ENCODE measurements at regions not wholly inside any gene's neighbourhood (a gene's known extent, or its start where the extent isn't known, plus 50 kb on each side); places are given as distances from the start of the nearest gene placed in this dataset.

GRCh38 chr13:40101708-40102359 lies 446.4 kb downstream of the COG6 start:
- TF ChIP-seq CTCF (IDR thresholded peaks at IDR 0.05) (no peak), POLR2A (IDR thresholded peaks at IDR 0.05) (no peak)
- no peak overlapping the region for H3K4me3 ChIP-seq
- H3K9me3 ChIP-seq = no peaks in the 10 kb centered on the region
- DNase-seq = no peak
- peaks cover 0 to 4% (median 0%) of the 10 kb centered on the region in 4 donors for H3K4me1 ChIP-seq
- H3K27me3 ChIP-seq = no peaks in the 10 kb centered on the region
- H3K27ac ChIP-seq = no peak overlapping the region
- no peaks in the 10 kb centered on the region for H3K36me3 ChIP-seq

- Histone ChIP-seq H3K27me3 (no peaks in the 10 kb centered on the region), H3K4me3 (no peak overlapping the region), H3K9me3 (no peaks in the 10 kb centered on the region), H3K36me3 (no peaks in the 10 kb centered on the region), H3K27ac (no peak overlapping the region), H3K4me1 (peaks cover 0 to 4% (median 0%) of the 10 kb centered on the region in 4 donors)
- DNase-seq = no peak
- TF ChIP-seq CTCF (IDR thresholded peaks at IDR 0.05) (no peak), POLR2A (IDR thresholded peaks at IDR 0.05) (no peak)
These were observed 446.9 kb downstream of the COG6 start for GRCh38 chr13:40102360-40102727.

- no peaks in the 10 kb centered on the region for H3K36me3 ChIP-seq
- TF ChIP-seq POLR2A (IDR thresholded peaks at IDR 0.05) (no peak), CTCF (IDR thresholded peaks at IDR 0.05) (no peak)
- H3K27me3 ChIP-seq = no peaks in the 10 kb centered on the region
- no peak for DNase-seq
- H3K9me3 ChIP-seq = no peaks in the 10 kb centered on the region
- no peak overlapping the region for H3K27ac ChIP-seq
- H3K4me1 ChIP-seq = peaks cover 0 to 4% (median 0%) of the 10 kb centered on the region in 4 donors
- H3K4me3 ChIP-seq = no peak overlapping the region
These were observed 447.4 kb downstream of the COG6 start for GRCh38 chr13:40102854-40103253.

- H3K4me1 ChIP-seq = peaks cover 0 to 4% (median 0%) of the 10 kb centered on the region in 4 donors
- no peak overlapping the region for H3K4me3 ChIP-seq
- no peak for DNase-seq
- TF ChIP-seq CTCF (IDR thresholded peaks at IDR 0.05) (no peak), POLR2A (IDR thresholded peaks at IDR 0.05) (no peak)
- no peaks in the 10 kb centered on the region for H3K9me3 ChIP-seq
- H3K27me3 ChIP-seq = no peaks in the 10 kb centered on the region
- H3K36me3 ChIP-seq = no peaks in the 10 kb centered on the region
- H3K27ac ChIP-seq = no peak overlapping the region
These were observed 448.4 kb downstream of the COG6 start for GRCh38 chr13:40103864-40104263.

GRCh38 chr13:40105231-40105630 lies 449.8 kb downstream of the COG6 start:
- Histone ChIP-seq H3K27ac (no peak overlapping the region), H3K9me3 (no peaks in the 10 kb centered on the region), H3K4me3 (no peak overlapping the region), H3K36me3 (no peaks in the 10 kb centered on the region), H3K4me1 (peaks cover 0 to 4% (median 0%) of the 10 kb centered on the region in 4 donors), H3K27me3 (no peaks in the 10 kb centered on the region)
- TF ChIP-seq CTCF (IDR thresholded peaks at IDR 0.05) = no peak
- TF ChIP-seq POLR2A (IDR thresholded peaks at IDR 0.05) = no peak
- DNase-seq = no peak

Measured in Peyer's patch (tissue), 4 donors.